Fibroblast of lung (primary cell): ENCODE measurements at regions not wholly inside any gene's neighbourhood (a gene's known extent, or its start where the extent isn't known, plus 50 kb on each side); places are given as distances from the start of the nearest gene placed in this dataset.

Source experiments
- EZH2 ChIP-seq: IDR thresholded peaks from 2 replicates; pipeline ENCODE4 v1.5.1; 2012; ENCODE audit warnings: low read length, control low read depth, mild to moderate bottlenecking; ENCODE audit errors: missing control alignments
- TF ChIP-seq, protein P1 (sequence below), 2 donors: IDR thresholded peaks in 1 of 2; conservative IDR thresholded peaks in 1 of 2; 1 replicate in 1 of 2; 2 replicates in 1 of 2; pipeline ENCODE4 v1.5.1; 2011 to 2012; ENCODE audit warnings: low read length in 2 of 2, control low read depth in 1 of 2, inconsistent platforms in 1 of 2, low read depth in 1 of 2, mild to moderate bottlenecking in 1 of 2

DNA sequence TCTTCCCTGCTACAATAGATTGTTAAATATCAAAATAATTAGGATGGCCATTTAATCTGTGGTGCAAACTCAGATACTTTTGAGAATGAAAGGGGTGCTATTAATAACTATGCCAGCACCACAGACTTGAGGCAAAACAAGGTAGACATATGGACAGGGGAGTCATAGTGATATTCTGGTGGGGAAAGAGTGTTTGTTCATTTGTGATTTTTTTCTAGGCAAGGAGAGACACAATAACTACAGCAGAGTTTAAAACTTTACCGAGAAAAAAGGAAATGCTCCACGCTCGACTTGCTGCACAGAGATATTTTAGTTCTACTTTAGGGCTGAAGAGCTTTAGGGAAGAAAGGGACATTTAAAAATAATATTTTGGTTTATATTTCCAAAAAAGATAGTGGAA is 611.2 kb upstream of the GRM7 start:
- TF ChIP-seq, protein P1, sequence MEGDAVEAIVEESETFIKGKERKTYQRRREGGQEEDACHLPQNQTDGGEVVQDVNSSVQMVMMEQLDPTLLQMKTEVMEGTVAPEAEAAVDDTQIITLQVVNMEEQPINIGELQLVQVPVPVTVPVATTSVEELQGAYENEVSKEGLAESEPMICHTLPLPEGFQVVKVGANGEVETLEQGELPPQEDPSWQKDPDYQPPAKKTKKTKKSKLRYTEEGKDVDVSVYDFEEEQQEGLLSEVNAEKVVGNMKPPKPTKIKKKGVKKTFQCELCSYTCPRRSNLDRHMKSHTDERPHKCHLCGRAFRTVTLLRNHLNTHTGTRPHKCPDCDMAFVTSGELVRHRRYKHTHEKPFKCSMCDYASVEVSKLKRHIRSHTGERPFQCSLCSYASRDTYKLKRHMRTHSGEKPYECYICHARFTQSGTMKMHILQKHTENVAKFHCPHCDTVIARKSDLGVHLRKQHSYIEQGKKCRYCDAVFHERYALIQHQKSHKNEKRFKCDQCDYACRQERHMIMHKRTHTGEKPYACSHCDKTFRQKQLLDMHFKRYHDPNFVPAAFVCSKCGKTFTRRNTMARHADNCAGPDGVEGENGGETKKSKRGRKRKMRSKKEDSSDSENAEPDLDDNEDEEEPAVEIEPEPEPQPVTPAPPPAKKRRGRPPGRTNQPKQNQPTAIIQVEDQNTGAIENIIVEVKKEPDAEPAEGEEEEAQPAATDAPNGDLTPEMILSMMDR (conservative IDR thresholded peaks at IDR 0.05 in 1 of 2, IDR thresholded peaks at IDR 0.05 in 1 of 2; ENCODE audit: low read depth in 1 of 2, low read length in 2 of 2), result no peak
- no peak for TF ChIP-seq EZH2
